ENCODE measurements at regions not wholly inside any gene's neighbourhood (a gene's known extent, or its start where the extent isn't known, plus 50 kb on each side); places are given as distances from the start of the nearest gene placed in this dataset.

GRCh38 chr20:22425344-22426295, 158.8 kb downstream of the FOXA2 start:
- DNase-seq = peak in 2 of 5 donors; percentile 55 to 59
- no peak overlapping the region for H3K9ac ChIP-seq (ENCODE audit: low read length in 3 of 3)

DNA sequence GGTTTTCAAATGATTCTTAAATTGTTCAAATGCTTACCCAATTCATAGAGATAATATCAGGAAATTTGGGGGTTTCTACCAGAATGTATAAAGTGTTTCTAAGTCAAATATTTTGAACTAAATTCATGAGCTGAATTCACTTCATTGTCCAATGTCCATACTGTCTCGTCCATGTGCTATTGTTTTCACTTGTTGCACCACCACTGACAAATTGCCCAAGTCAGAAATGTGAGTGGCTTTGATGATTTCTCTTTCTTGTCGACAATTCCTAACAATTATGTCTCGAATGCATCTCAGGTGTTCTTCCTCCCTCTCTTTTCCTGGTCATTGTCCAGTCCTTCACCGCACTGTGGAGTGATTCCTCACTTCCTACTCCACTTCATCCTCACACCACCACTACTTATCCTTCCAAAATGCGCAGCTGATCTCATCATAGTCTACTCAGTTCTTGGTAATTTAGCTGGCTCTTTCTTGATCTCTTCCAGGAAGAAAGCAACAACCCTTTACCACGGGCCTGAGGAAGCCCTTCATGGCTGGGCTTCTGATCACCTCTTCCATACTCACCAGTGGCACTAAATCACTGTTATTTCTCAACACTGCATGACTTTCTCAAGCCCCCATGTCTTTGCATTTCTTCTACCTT, 161.1 kb downstream of the FOXA2 start:
- no peaks in the 10 kb centered on the region for H3K27me3 ChIP-seq (ENCODE audit: control insufficient read depth, insufficient read depth, low read length)
- no peaks in the 10 kb centered on the region for H3K9me3 ChIP-seq (ENCODE audit: control insufficient read depth in 2 of 3, insufficient read depth in 1 of 3, low read length in 3 of 3)
- H3K4me1 ChIP-seq (ENCODE audit: control insufficient read depth in 2 of 3, insufficient read depth in 2 of 3, low read depth in 1 of 3, low read length in 3 of 3) = peaks cover 0 to 5% (median 0%) of the 10 kb centered on the region in 3 donors
- H3K27ac ChIP-seq (ENCODE audit: low read depth in 2 of 2, low read length in 2 of 2) = no peak overlapping the region
- DNase-seq (no peak), FAIRE-seq (no peak)
- H3K36me3 ChIP-seq (ENCODE audit: control insufficient read depth in 2 of 3, insufficient read depth in 3 of 3, low read length in 3 of 3) = no peaks in the 10 kb centered on the region
- H3K4me3 ChIP-seq (ENCODE audit: low read length in 3 of 3) = no peak overlapping the region
- H3K9ac ChIP-seq (ENCODE audit: low read length in 3 of 3) = no peak overlapping the region
- intact Hi-C loops (cut with DNase I) = no loop called here
- TF ChIP-seq CTCF (IDR thresholded peaks at IDR 0.05; ENCODE audit: borderline replicate concordance, extremely low read depth, insufficient read depth) = no peak

More at GRCh38 chr20:22425344-22426295, 158.8 kb downstream of the FOXA2 start:
- TF ChIP-seq CTCF (IDR thresholded peaks at IDR 0.05; ENCODE audit: borderline replicate concordance, extremely low read depth, insufficient read depth) = no peak
- Histone ChIP-seq H3K27me3 (ENCODE audit: control insufficient read depth, insufficient read depth, low read length) (no peaks in the 10 kb centered on the region), H3K27ac (ENCODE audit: low read depth in 2 of 2, low read length in 2 of 2) (peak overlapping the region in 1 of 2 donors; percentile 18), H3K36me3 (ENCODE audit: control insufficient read depth in 2 of 3, insufficient read depth in 3 of 3, low read length in 3 of 3) (no peaks in the 10 kb centered on the region), H3K9me3 (ENCODE audit: control insufficient read depth in 2 of 3, insufficient read depth in 1 of 3, low read length in 3 of 3) (no peaks in the 10 kb centered on the region), H3K4me1 (ENCODE audit: control insufficient read depth in 2 of 3, insufficient read depth in 2 of 3, low read depth in 1 of 3, low read length in 3 of 3) (peaks cover 0 to 5% (median 0%) of the 10 kb centered on the region in 3 donors), H3K4me3 (ENCODE audit: low read length in 3 of 3) (no peak overlapping the region)
- no peak for FAIRE-seq
- intact Hi-C loops (cut with DNase I) = no loop called here

DNA sequence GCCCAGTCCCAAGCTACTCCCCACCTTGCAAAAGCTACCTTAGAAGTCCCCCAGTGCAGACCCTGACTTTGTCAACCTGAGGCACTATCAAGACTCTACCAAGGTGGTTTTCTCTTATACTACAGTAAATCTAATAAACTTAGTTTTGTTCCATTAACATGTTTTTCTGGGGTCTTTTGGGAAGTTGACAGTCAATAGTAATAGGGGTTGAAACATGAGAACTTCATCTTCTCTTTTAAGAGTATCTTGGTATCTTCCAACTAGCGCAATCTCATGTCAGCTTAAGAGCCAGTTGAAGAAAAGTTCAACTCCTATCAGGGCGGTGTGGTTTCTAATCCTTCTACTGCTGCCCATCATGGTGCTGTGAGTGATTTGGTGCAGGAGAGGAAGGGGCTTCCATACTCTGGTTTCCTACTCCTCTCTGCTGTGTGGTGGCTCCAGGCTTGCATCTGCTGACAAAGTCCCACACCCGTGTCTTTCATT, 164.2 kb downstream of the FOXA2 start:
- intact Hi-C loops (cut with DNase I) = no loop called here
- FAIRE-seq (no peak), DNase-seq (no peak)
- Histone ChIP-seq H3K4me3 (ENCODE audit: low read length in 3 of 3) (no peak overlapping the region), H3K27ac (ENCODE audit: low read depth in 2 of 2, low read length in 2 of 2) (no peak overlapping the region), H3K36me3 (ENCODE audit: control insufficient read depth in 2 of 3, insufficient read depth in 3 of 3, low read length in 3 of 3) (no peaks in the 10 kb centered on the region), H3K9ac (ENCODE audit: low read length in 3 of 3) (no peak overlapping the region), H3K27me3 (ENCODE audit: control insufficient read depth, insufficient read depth, low read length) (no peaks in the 10 kb centered on the region), H3K4me1 (ENCODE audit: control insufficient read depth in 2 of 3, insufficient read depth in 2 of 3, low read depth in 1 of 3, low read length in 3 of 3) (no peaks in the 10 kb centered on the region), H3K9me3 (ENCODE audit: control insufficient read depth in 2 of 3, insufficient read depth in 1 of 3, low read length in 3 of 3) (no peaks in the 10 kb centered on the region)
- no peak for TF ChIP-seq CTCF (IDR thresholded peaks at IDR 0.05; ENCODE audit: borderline replicate concordance, extremely low read depth, insufficient read depth)
